ENCODE measurements at regions not wholly inside any gene's neighbourhood (a gene's known extent, or its start where the extent isn't known, plus 50 kb on each side); places are given as distances from the start of the nearest gene placed in this dataset.
"Not testable (repeated sequence)": the region's sequence is repeated elsewhere in the genome, so short reads cannot be mapped to it uniquely, and the experiment has no call there.

GRCh38 chr1:239081947-239082346 is 304.4 kb upstream of the CHRM3 start:
- not testable (repeated sequence) for TF ChIP-seq CTCF (IDR thresholded peaks at IDR 0.05; ENCODE audit: extremely low read depth in 1 of 2, insufficient read depth in 1 of 2, low read depth in 1 of 2, low read length in 2 of 2); FOS (IDR thresholded peaks at IDR 0.05; ENCODE audit: borderline replicate concordance, insufficient read depth, low read length); POLR2A (IDR thresholded peaks at IDR 0.05; ENCODE audit: low read depth, low read length); JUN (IDR thresholded peaks at IDR 0.05; ENCODE audit: borderline replicate concordance, insufficient read depth, insufficient read length, low read depth); EZH2 (IDR thresholded peaks at IDR 0.05; ENCODE audit: borderline replicate concordance, low read depth, low read length, severe bottlenecking); POLR2AphosphoS5 (IDR thresholded peaks at IDR 0.05; ENCODE audit: insufficient read depth, low read depth, low read length); MAX (IDR thresholded peaks at IDR 0.05; ENCODE audit: insufficient read depth, insufficient read length)

Measured in endothelial cell of umbilical vein (primary cell).